ENCODE measurements at regions not wholly inside any gene's neighbourhood (a gene's known extent, or its start where the extent isn't known, plus 50 kb on each side); places are given as distances from the start of the nearest gene placed in this dataset.

GRCh38 chr12:15049461-15050153 is 76.8 kb downstream of the PDE6H start:
- POLR2A ChIA-PET (ENCODE audit: partially characterized antibody): interaction anchor here (0.5 kb wide), 1 partner anchor 176 kb away, joined by 3 read pairs; no protein-coding TSS in a partner anchor
- Mint-ChIP-seq H3K9me3 (no peaks in the 10 kb centered on the region), H3K4me3 (no peak overlapping the region), H3K4me1 (peaks cover 0 to 5% (median 3%) of the 10 kb centered on the region in 4 donors), H3K36me3 (no peaks in the 10 kb centered on the region), H3K27me3 (peaks cover 2 to 4% of the 10 kb centered on the region in 2 donors), H3K27ac (no peak overlapping the region)
- H3K36me3 ChIP-seq (ENCODE audit: insufficient read depth, low read length): no peaks in the 10 kb centered on the region
- H3K4me3 ChIP-seq (ENCODE audit: low read length in 2 of 2): no peak overlapping the region
- CTCF ChIA-PET (ENCODE audit: partially characterized antibody): no interaction called here
- DNase-seq: no peak
- intact Hi-C loops (cut with micrococcal nuclease): no loop called here
- H3K4me1 ChIP-seq (ENCODE audit: insufficient read depth, low read length): no peaks in the 10 kb centered on the region
- H3K9me3 ChIP-seq (ENCODE audit: control insufficient read depth in 1 of 2, low read length in 2 of 2): no peaks in the 10 kb centered on the region
- H3K27ac ChIP-seq (ENCODE audit: low read depth, low read length): no peak overlapping the region
- no peaks in the 10 kb centered on the region for H3K27me3 ChIP-seq (ENCODE audit: insufficient read depth, low read length)

- H3K27me3 ChIP-seq (ENCODE audit: insufficient read depth, low read length): no peaks in the 10 kb centered on the region
- Mint-ChIP-seq H3K4me1 (peaks cover 0 to 5% (median 3%) of the 10 kb centered on the region in 4 donors), H3K36me3 (no peaks in the 10 kb centered on the region), H3K4me3 (no peak overlapping the region), H3K9me3 (no peaks in the 10 kb centered on the region), H3K27ac (no peak overlapping the region), H3K27me3 (peaks cover 2 to 4% of the 10 kb centered on the region in 2 donors)
- POLR2A ChIA-PET (ENCODE audit: partially characterized antibody): no interaction called here
- DNase-seq: peak in 2 of 5 donors; percentile 12 to 26
- CTCF ChIA-PET (ENCODE audit: partially characterized antibody): no interaction called here
- H3K27ac ChIP-seq (ENCODE audit: low read depth, low read length): no peak overlapping the region
- intact Hi-C loops (cut with micrococcal nuclease): no loop called here
- H3K9me3 ChIP-seq (ENCODE audit: control insufficient read depth in 1 of 2, low read length in 2 of 2): no peaks in the 10 kb centered on the region
- H3K36me3 ChIP-seq (ENCODE audit: insufficient read depth, low read length): no peaks in the 10 kb centered on the region
- no peak overlapping the region for H3K4me3 ChIP-seq (ENCODE audit: low read length in 2 of 2)
- no peaks in the 10 kb centered on the region for H3K4me1 ChIP-seq (ENCODE audit: insufficient read depth, low read length)
Measured at GRCh38 chr12:15050659-15051058, 77.8 kb downstream of the PDE6H start.

- Mint-ChIP-seq H3K4me3 (no peak overlapping the region), H3K9me3 (no peaks in the 10 kb centered on the region), H3K27me3 (peaks cover 0 to 2% of the 10 kb centered on the region in 2 donors), H3K27ac (no peak overlapping the region), H3K36me3 (no peaks in the 10 kb centered on the region), H3K4me1 (peaks cover 0 to 5% (median 3%) of the 10 kb centered on the region in 4 donors)
- H3K9me3 ChIP-seq (ENCODE audit: control insufficient read depth in 1 of 2, low read length in 2 of 2): no peaks in the 10 kb centered on the region
- ChIA-PET CTCF (ENCODE audit: partially characterized antibody) (no interaction called here), POLR2A (ENCODE audit: partially characterized antibody) (no interaction called here)
- no peaks in the 10 kb centered on the region for H3K4me1 ChIP-seq (ENCODE audit: insufficient read depth, low read length)
- H3K27ac ChIP-seq (ENCODE audit: low read depth, low read length): no peak overlapping the region
- DNase-seq: no peak
- H3K27me3 ChIP-seq (ENCODE audit: insufficient read depth, low read length): no peaks in the 10 kb centered on the region
- no peaks in the 10 kb centered on the region for H3K36me3 ChIP-seq (ENCODE audit: insufficient read depth, low read length)
- no peak overlapping the region for H3K4me3 ChIP-seq (ENCODE audit: low read length in 2 of 2)
- intact Hi-C loops (cut with micrococcal nuclease): no loop called here
Measured at GRCh38 chr12:15052691-15053090, 79.8 kb downstream of the PDE6H start.

- no peaks in the 10 kb centered on the region for H3K9me3 ChIP-seq (ENCODE audit: control insufficient read depth in 1 of 2, low read length in 2 of 2)
- POLR2A ChIA-PET (ENCODE audit: partially characterized antibody): no interaction called here
- H3K4me1 ChIP-seq (ENCODE audit: insufficient read depth, low read length): no peaks in the 10 kb centered on the region
- H3K27ac ChIP-seq (ENCODE audit: low read depth, low read length): no peak overlapping the region
- Mint-ChIP-seq H3K4me3 (no peak overlapping the region), H3K9me3 (peaks cover 0 to 2% (median 0%) of the 10 kb centered on the region in 8 donors), H3K27ac (no peak overlapping the region), H3K27me3 (peaks cover 4 to 7% of the 10 kb centered on the region in 2 donors), H3K36me3 (no peaks in the 10 kb centered on the region), H3K4me1 (peaks cover 0 to 4% (median under 1%) of the 10 kb centered on the region in 4 donors)
- no peak for DNase-seq
- no peaks in the 10 kb centered on the region for H3K36me3 ChIP-seq (ENCODE audit: insufficient read depth, low read length)
- CTCF ChIA-PET (ENCODE audit: partially characterized antibody): no interaction called here
- H3K4me3 ChIP-seq (ENCODE audit: low read length in 2 of 2): no peak overlapping the region
- intact Hi-C loops (cut with micrococcal nuclease): no loop called here
- peaks cover 3% of the 10 kb centered on the region for H3K27me3 ChIP-seq (ENCODE audit: insufficient read depth, low read length)
Measured at GRCh38 chr12:15056218-15056617, 83.4 kb downstream of the PDE6H start.

All from CD4-positive, alpha-beta memory T cell (primary cell).